Neural progenitor cell (in vitro differentiated cells): ENCODE measurements at regions not wholly inside any gene's neighbourhood (a gene's known extent, or its start where the extent isn't known, plus 50 kb on each side); places are given as distances from the start of the nearest gene placed in this dataset.

Experiments
- DNase-seq: peaks from one replicate; pipeline ENCODE4 v3.0.0-alpha.2; 2016; ENCODE audit warnings: low spot score
- H2AFZ ChIP-seq: fragments of 200-600 bp; sonication (generic); replicated peaks from 2 replicates; pipeline ENCODE4 v1.6.1; 2016; ENCODE audit warnings: antibody characterized with exemption
- H3F3A ChIP-seq: fragments of 200-600 bp; sonication (generic); 2 replicates; pipeline ENCODE4 v1.6.1; 2016; ENCODE audit warnings: antibody characterized with exemption, low read depth
- H3K27ac ChIP-seq: fragments of 200-600 bp; sonication (generic); 2 replicates; pipeline ENCODE4 v1.5.1; 2016; ENCODE audit warnings: mild to moderate bottlenecking
- H3K27me3 ChIP-seq: fragments of 200-600 bp; sonication (generic); 2 replicates; pipeline ENCODE4 v1.6.1; 2016; ENCODE audit warnings: mild to moderate bottlenecking, moderate library complexity
- H3K36me3 ChIP-seq: fragments of 200-600 bp; sonication (generic); 2 replicates; pipeline ENCODE4 v1.5.1; 2016
- H3K4me1 ChIP-seq: fragments of 200-600 bp; sonication (generic); 2 replicates; pipeline ENCODE4 v1.6.1; 2016; ENCODE audit warnings: mixed run types
- H3K4me2 ChIP-seq: fragments of 200-600 bp; sonication (generic); 2 replicates; pipeline ENCODE4 v1.6.1; 2016
- H3K4me3 ChIP-seq: fragments of 200-600 bp; sonication (generic); 2 replicates; pipeline ENCODE4 v1.5.1; 2016
- H3K79me2 ChIP-seq: fragments of 200-600 bp; sonication (generic); 2 replicates; pipeline ENCODE4 v1.6.1; 2016; ENCODE audit warnings: low read depth
- H3K9ac ChIP-seq: fragments of 200-600 bp; sonication (generic); 2 replicates; pipeline ENCODE4 v1.6.1; 2016
- H3K9me3 ChIP-seq: fragments of 200-600 bp; sonication (generic); 2 replicates; pipeline ENCODE4 v1.5.1; 2016; ENCODE audit warnings: low read depth
- H4K20me1 ChIP-seq: fragments of 200-600 bp; sonication (generic); 2 replicates; pipeline ENCODE4 v1.6.1; 2016; ENCODE audit warnings: low read depth
- H3K27ac Mint-ChIP-seq: 3 replicates; pipeline ENCODE4 v1.8.0; 2021; ENCODE audit warnings: mixed read lengths
- H3K27me3 Mint-ChIP-seq: 2 replicates; pipeline ENCODE4 v1.8.0; 2022; ENCODE audit warnings: low read depth, mild to moderate bottlenecking, inconsistent platforms, moderate library complexity, mixed read lengths; ENCODE audit not compliant: insufficient read depth
- H3K36me3 Mint-ChIP-seq: 3 replicates; pipeline ENCODE4 v1.8.0; 2021; ENCODE audit warnings: mixed read lengths
- H3K4me1 Mint-ChIP-seq: 3 replicates; pipeline ENCODE4 v1.8.0; 2021; ENCODE audit warnings: mixed read lengths
- H3K4me3 Mint-ChIP-seq: 3 replicates; pipeline ENCODE4 v1.8.0; 2021; ENCODE audit warnings: mild to moderate bottlenecking, moderate library complexity, mixed read lengths
- H3K9me3 Mint-ChIP-seq: 3 replicates; pipeline ENCODE4 v1.8.0; 2020; ENCODE audit warnings: mixed read lengths
- CTCF ChIP-seq: fragments of 200-600 bp; sonication (generic); IDR thresholded peaks from 2 replicates; pipeline ENCODE4 v1.5.1; 2017; ENCODE audit warnings: antibody characterized with exemption, mild to moderate bottlenecking
- EZH2 ChIP-seq: fragments of 200-600 bp; sonication (generic); IDR thresholded peaks from 2 replicates; pipeline ENCODE4 v1.6.1; 2017; ENCODE audit warnings: antibody characterized with exemption, mild to moderate bottlenecking, moderate library complexity
- EZH2phosphoT487 ChIP-seq: fragments of 200-600 bp; sonication (generic); IDR thresholded peaks from 2 replicates; pipeline ENCODE4 v1.6.1; 2017; ENCODE audit warnings: antibody characterized with exemption

GRCh38 chr5:142422429-142422828 is 97.6 kb upstream of the SPRY4 start:
- Histone ChIP-seq H3K9me3 (no peaks in the 10 kb centered on the region), H3K9ac (no peak overlapping the region), H3K4me2 (no peak overlapping the region), H3K36me3 (no peaks in the 10 kb centered on the region), H3K79me2 (no peaks in the 10 kb centered on the region), H4K20me1 (no peaks in the 10 kb centered on the region), H2AFZ (no peak overlapping the region), H3K27ac (no peak overlapping the region), H3F3A (peaks cover 11% of the 10 kb centered on the region), H3K4me3 (no peak overlapping the region), H3K4me1 (peaks cover 34% of the 10 kb centered on the region), H3K27me3 (no peaks in the 10 kb centered on the region)
- Mint-ChIP-seq H3K36me3 (peaks cover 3% of the 10 kb centered on the region), H3K27me3 (peaks cover 5% of the 10 kb centered on the region), H3K9me3 (peaks cover 3% of the 10 kb centered on the region), H3K4me1 (peaks cover 54% of the 10 kb centered on the region), H3K4me3 (no peak overlapping the region), H3K27ac (no peak overlapping the region)
- TF ChIP-seq CTCF (no peak), EZH2phosphoT487 (no peak), EZH2 (no peak)
- DNase-seq = no peak

GRCh38 chr5:142421621-142422397 is 97.0 kb upstream of the SPRY4 start:
- no peaks in the 10 kb centered on the region for H4K20me1 ChIP-seq
- no peak overlapping the region for H3K9ac ChIP-seq
- H2AFZ ChIP-seq = no peak overlapping the region
- H3K4me2 ChIP-seq = peak overlapping the region; percentile 63
- Mint-ChIP-seq H3K4me1 (peaks cover 48% of the 10 kb centered on the region), H3K27ac (peak overlapping the region; percentile 44), H3K36me3 (peaks cover 3% of the 10 kb centered on the region), H3K27me3 (peaks cover 5% of the 10 kb centered on the region), H3K9me3 (peaks cover 3% of the 10 kb centered on the region), H3K4me3 (no peak overlapping the region)
- H3K79me2 ChIP-seq = no peaks in the 10 kb centered on the region
- peak overlapping the region; percentile 7 for H3K27ac ChIP-seq
- H3F3A ChIP-seq = peaks cover 11% of the 10 kb centered on the region
- no peaks in the 10 kb centered on the region for H3K36me3 ChIP-seq
- H3K9me3 ChIP-seq = no peaks in the 10 kb centered on the region
- no peaks in the 10 kb centered on the region for H3K27me3 ChIP-seq
- H3K4me3 ChIP-seq = no peak overlapping the region
- TF ChIP-seq CTCF (no peak), EZH2phosphoT487 (no peak), EZH2 (no peak)
- peaks cover 29% of the 10 kb centered on the region for H3K4me1 ChIP-seq
- no peak for DNase-seq

- peaks cover 42% of the 10 kb centered on the region for H3K4me1 Mint-ChIP-seq
- DNase-seq = peak; percentile 32
These were observed 96.4 kb upstream of the SPRY4 start for GRCh38 chr5:142421228-142421617.

More at GRCh38 chr5:142421228-142421617, 96.4 kb upstream of the SPRY4 start:
- Histone ChIP-seq H4K20me1 (no peaks in the 10 kb centered on the region), H3K4me1 (peaks cover 23% of the 10 kb centered on the region), H3F3A (peaks cover 11% of the 10 kb centered on the region), H3K79me2 (no peaks in the 10 kb centered on the region), H2AFZ (no peak overlapping the region), H3K36me3 (no peaks in the 10 kb centered on the region), H3K9ac (no peak overlapping the region), H3K9me3 (no peaks in the 10 kb centered on the region), H3K4me2 (peak overlapping the region; percentile 63), H3K27ac (peak overlapping the region; percentile 7), H3K4me3 (no peak overlapping the region), H3K27me3 (no peaks in the 10 kb centered on the region)
- TF ChIP-seq EZH2phosphoT487 = no peak
- no peak for TF ChIP-seq EZH2
- no peak for TF ChIP-seq CTCF
- Mint-ChIP-seq H3K4me3 (no peak overlapping the region), H3K36me3 (peaks cover 3% of the 10 kb centered on the region), H3K27me3 (peaks cover 5% of the 10 kb centered on the region), H3K27ac (peak overlapping the region; percentile 44), H3K9me3 (peaks cover 3% of the 10 kb centered on the region)
